Astrocyte (in vitro differentiated cells and primary cell): ENCODE measurements at regions not wholly inside any gene's neighbourhood (a gene's known extent, or its start where the extent isn't known, plus 50 kb on each side); places are given as distances from the start of the nearest gene placed in this dataset.

Experiments used
- DNase-seq: peaks from one replicate; pipeline ENCODE4 v3.0.0-alpha.2; 2010; ENCODE audit warnings: low read depth
- FAIRE-seq: peaks from 2 replicates; lab custom pipeline; 2011; peaks lifted over from hg19 to GRCh38; lab: Jason Lieb, UNC
- H2AFZ ChIP-seq: 2 replicates; pipeline ENCODE4 v1.6.0; 2012; ENCODE audit warnings: low read depth, low read length, inconsistent platforms
- H3K27ac ChIP-seq: 2 replicates; pipeline ENCODE4 v1.5.1; 2011; ENCODE audit warnings: low read depth, low read length, inconsistent platforms
- H3K27me3 ChIP-seq: 2 replicates; pipeline ENCODE4 v1.6.0; 2011; ENCODE audit warnings: low read length, inconsistent platforms; ENCODE audit not compliant: insufficient read depth
- H3K36me3 ChIP-seq: 2 replicates; pipeline ENCODE4 v1.5.1; 2011; ENCODE audit warnings: low read length, inconsistent platforms; ENCODE audit not compliant: insufficient read depth
- H3K4me1 ChIP-seq: 2 replicates; pipeline ENCODE4 v1.5.1; 2011; ENCODE audit warnings: low read length, inconsistent platforms; ENCODE audit not compliant: insufficient read depth
- H3K4me2 ChIP-seq: 2 replicates; pipeline ENCODE4 v1.6.0; 2012; ENCODE audit warnings: low read length, inconsistent platforms
- H3K4me3 ChIP-seq: 2 replicates; pipeline ENCODE4 v1.5.1; 2011; ENCODE audit warnings: low read depth, mild to moderate bottlenecking, low read length, inconsistent platforms; ENCODE audit not compliant: insufficient read depth
- H3K79me2 ChIP-seq: 2 replicates; pipeline ENCODE4 v1.6.0; 2012; ENCODE audit warnings: mild to moderate bottlenecking, low read length, inconsistent platforms; ENCODE audit not compliant: insufficient read depth
- H3K9ac ChIP-seq: 2 replicates; pipeline ENCODE4 v1.6.0; 2012; ENCODE audit warnings: mild to moderate bottlenecking, low read length, inconsistent platforms
- H3K9me3 ChIP-seq: 2 replicates; pipeline ENCODE4 v1.5.1; 2012; ENCODE audit warnings: low read depth, mild to moderate bottlenecking, low read length, inconsistent platforms; ENCODE audit not compliant: insufficient read depth
- H4K20me1 ChIP-seq: 2 replicates; pipeline ENCODE4 v1.6.0; 2012; ENCODE audit warnings: low read length, inconsistent platforms; ENCODE audit not compliant: insufficient read depth
- H3K27ac Mint-ChIP-seq: one replicate; pipeline ENCODE4 v1.8.0; 2021; ENCODE audit warnings: mild to moderate bottlenecking, mixed read lengths; ENCODE audit not compliant: unreplicated experiment
- H3K27me3 Mint-ChIP-seq: one replicate; pipeline ENCODE4 v1.8.0; 2021; ENCODE audit warnings: low read depth, mixed read lengths; ENCODE audit not compliant: unreplicated experiment
- H3K36me3 Mint-ChIP-seq: one replicate; pipeline ENCODE4 v1.8.0; 2021; ENCODE audit warnings: low read depth, mixed read lengths; ENCODE audit not compliant: unreplicated experiment
- H3K4me1 Mint-ChIP-seq: one replicate; pipeline ENCODE4 v1.8.0; 2021; ENCODE audit warnings: low read depth, mixed read lengths; ENCODE audit not compliant: unreplicated experiment
- H3K4me3 Mint-ChIP-seq: one replicate; pipeline ENCODE4 v1.8.0; 2021; ENCODE audit warnings: mild to moderate bottlenecking, moderate library complexity, mixed read lengths; ENCODE audit not compliant: unreplicated experiment
- H3K9me3 Mint-ChIP-seq: one replicate; pipeline ENCODE4 v1.8.0; 2021; ENCODE audit warnings: mild to moderate bottlenecking, mixed read lengths; ENCODE audit not compliant: unreplicated experiment
- CTCF ChIP-seq: IDR thresholded peaks from 2 replicates; pipeline ENCODE4 v1.5.1; 2011; ENCODE audit warnings: low read depth, mild to moderate bottlenecking, inconsistent platforms, low read length, moderate library complexity; ENCODE audit not compliant: insufficient read depth
- EZH2 ChIP-seq: IDR thresholded peaks from 2 replicates; pipeline ENCODE4 v1.6.1; 2012; ENCODE audit warnings: mild to moderate bottlenecking, low read length, inconsistent platforms; ENCODE audit not compliant: insufficient read depth

- no peaks in the 10 kb centered on the region for H3K36me3 ChIP-seq
- no peak for DNase-seq
- H2AFZ ChIP-seq, result no peak overlapping the region
- H3K27me3 ChIP-seq, result no peaks in the 10 kb centered on the region
- no peaks in the 10 kb centered on the region for H3K36me3 Mint-ChIP-seq
- no peak overlapping the region for H3K4me3 ChIP-seq
- FAIRE-seq, result no peak
- peaks cover 2% of the 10 kb centered on the region for H3K9me3 Mint-ChIP-seq
- TF ChIP-seq CTCF, result no peak
- no peaks in the 10 kb centered on the region for H3K4me1 ChIP-seq
- no peak overlapping the region for H3K27ac ChIP-seq
- H3K9ac ChIP-seq, result no peak overlapping the region
- H3K4me3 Mint-ChIP-seq, result no peak overlapping the region
- H3K79me2 ChIP-seq, result no peaks in the 10 kb centered on the region
- no peaks in the 10 kb centered on the region for H4K20me1 ChIP-seq
- H3K4me2 ChIP-seq, result no peak overlapping the region
- no peaks in the 10 kb centered on the region for H3K4me1 Mint-ChIP-seq
- H3K27ac Mint-ChIP-seq, result no peak overlapping the region
- H3K9me3 ChIP-seq, result peaks cover 8% of the 10 kb centered on the region
- H3K27me3 Mint-ChIP-seq, result peaks cover 25% of the 10 kb centered on the region
Measured at GRCh38 chr1:5002676-5003075, 348.3 kb downstream of the AJAP1 start.

- no peak overlapping the region for H3K9ac ChIP-seq
- no peaks in the 10 kb centered on the region for H3K4me1 Mint-ChIP-seq
- no peak overlapping the region for H3K4me2 ChIP-seq
- H3K9me3 Mint-ChIP-seq, result peaks cover 2% of the 10 kb centered on the region
- no peak overlapping the region for H3K27ac Mint-ChIP-seq
- no peak for TF ChIP-seq EZH2
- no peaks in the 10 kb centered on the region for H3K36me3 Mint-ChIP-seq
- H3K4me3 Mint-ChIP-seq, result no peak overlapping the region
- peaks cover 27% of the 10 kb centered on the region for H3K27me3 Mint-ChIP-seq
- H3K9me3 ChIP-seq, result peaks cover 7% of the 10 kb centered on the region
- no peaks in the 10 kb centered on the region for H3K79me2 ChIP-seq
- no peak overlapping the region for H3K4me3 ChIP-seq
- no peaks in the 10 kb centered on the region for H3K27me3 ChIP-seq
- no peaks in the 10 kb centered on the region for H4K20me1 ChIP-seq
- no peaks in the 10 kb centered on the region for H3K4me1 ChIP-seq
- no peak for DNase-seq
- no peaks in the 10 kb centered on the region for H3K36me3 ChIP-seq
- no peak overlapping the region for H3K27ac ChIP-seq
- no peak for FAIRE-seq
- no peak overlapping the region for H2AFZ ChIP-seq
Measured at GRCh38 chr1:5001466-5001865, 347.1 kb downstream of the AJAP1 start.

- no peaks in the 10 kb centered on the region for H3K4me1 Mint-ChIP-seq
Measured at GRCh38 chr1:4986306-4986705, 331.9 kb downstream of the AJAP1 start.

More at GRCh38 chr1:4986306-4986705, 331.9 kb downstream of the AJAP1 start:
- Histone ChIP-seq H3K79me2 (no peaks in the 10 kb centered on the region), H3K27me3 (no peaks in the 10 kb centered on the region), H3K9ac (no peak overlapping the region), H4K20me1 (no peaks in the 10 kb centered on the region), H3K4me3 (no peak overlapping the region), H2AFZ (no peak overlapping the region), H3K36me3 (no peaks in the 10 kb centered on the region), H3K4me2 (no peak overlapping the region), H3K4me1 (no peaks in the 10 kb centered on the region), H3K9me3 (peaks cover 6% of the 10 kb centered on the region), H3K27ac (no peak overlapping the region)
- no peak for TF ChIP-seq CTCF
- no peak for TF ChIP-seq EZH2
- DNase-seq (no peak), FAIRE-seq (no peak)
- Mint-ChIP-seq H3K4me3 (no peak overlapping the region), H3K9me3 (peaks cover 4% of the 10 kb centered on the region), H3K36me3 (no peaks in the 10 kb centered on the region), H3K27me3 (peaks cover 5% of the 10 kb centered on the region), H3K27ac (no peak overlapping the region)
